GM12872 (cell line): ENCODE measurements at regions not wholly inside any gene's neighbourhood (a gene's known extent, or its start where the extent isn't known, plus 50 kb on each side); places are given as distances from the start of the nearest gene placed in this dataset.

Experiments
- TF ChIP-seq, protein P1 (sequence below): IDR thresholded peaks from 3 replicates; pipeline ENCODE4 v1.5.1; 2011; ENCODE audit warnings: low read depth, mild to moderate bottlenecking, low read length, moderate library complexity; ENCODE audit not compliant: insufficient read depth

DNA sequence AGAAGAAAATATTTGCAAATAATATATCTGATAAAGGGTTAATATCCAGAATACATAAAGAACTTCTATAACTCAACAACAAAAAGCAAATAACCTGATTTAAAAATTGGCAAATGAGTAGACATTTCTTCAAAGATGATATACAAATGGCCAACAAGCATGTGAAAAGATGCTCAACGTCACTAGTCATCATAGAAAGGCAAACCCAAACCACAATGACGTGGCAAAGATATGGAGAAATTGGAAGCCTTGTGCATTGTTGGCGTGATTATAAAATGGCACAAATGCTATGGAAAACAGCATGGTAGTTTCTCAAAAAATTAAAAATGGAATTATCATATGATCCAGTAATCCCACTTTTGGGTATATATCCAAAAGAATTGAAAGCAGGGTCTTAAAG is 466.3 kb downstream of the TBC1D22A start:
- TF ChIP-seq, protein P1, sequence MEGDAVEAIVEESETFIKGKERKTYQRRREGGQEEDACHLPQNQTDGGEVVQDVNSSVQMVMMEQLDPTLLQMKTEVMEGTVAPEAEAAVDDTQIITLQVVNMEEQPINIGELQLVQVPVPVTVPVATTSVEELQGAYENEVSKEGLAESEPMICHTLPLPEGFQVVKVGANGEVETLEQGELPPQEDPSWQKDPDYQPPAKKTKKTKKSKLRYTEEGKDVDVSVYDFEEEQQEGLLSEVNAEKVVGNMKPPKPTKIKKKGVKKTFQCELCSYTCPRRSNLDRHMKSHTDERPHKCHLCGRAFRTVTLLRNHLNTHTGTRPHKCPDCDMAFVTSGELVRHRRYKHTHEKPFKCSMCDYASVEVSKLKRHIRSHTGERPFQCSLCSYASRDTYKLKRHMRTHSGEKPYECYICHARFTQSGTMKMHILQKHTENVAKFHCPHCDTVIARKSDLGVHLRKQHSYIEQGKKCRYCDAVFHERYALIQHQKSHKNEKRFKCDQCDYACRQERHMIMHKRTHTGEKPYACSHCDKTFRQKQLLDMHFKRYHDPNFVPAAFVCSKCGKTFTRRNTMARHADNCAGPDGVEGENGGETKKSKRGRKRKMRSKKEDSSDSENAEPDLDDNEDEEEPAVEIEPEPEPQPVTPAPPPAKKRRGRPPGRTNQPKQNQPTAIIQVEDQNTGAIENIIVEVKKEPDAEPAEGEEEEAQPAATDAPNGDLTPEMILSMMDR, result no peak

DNA sequence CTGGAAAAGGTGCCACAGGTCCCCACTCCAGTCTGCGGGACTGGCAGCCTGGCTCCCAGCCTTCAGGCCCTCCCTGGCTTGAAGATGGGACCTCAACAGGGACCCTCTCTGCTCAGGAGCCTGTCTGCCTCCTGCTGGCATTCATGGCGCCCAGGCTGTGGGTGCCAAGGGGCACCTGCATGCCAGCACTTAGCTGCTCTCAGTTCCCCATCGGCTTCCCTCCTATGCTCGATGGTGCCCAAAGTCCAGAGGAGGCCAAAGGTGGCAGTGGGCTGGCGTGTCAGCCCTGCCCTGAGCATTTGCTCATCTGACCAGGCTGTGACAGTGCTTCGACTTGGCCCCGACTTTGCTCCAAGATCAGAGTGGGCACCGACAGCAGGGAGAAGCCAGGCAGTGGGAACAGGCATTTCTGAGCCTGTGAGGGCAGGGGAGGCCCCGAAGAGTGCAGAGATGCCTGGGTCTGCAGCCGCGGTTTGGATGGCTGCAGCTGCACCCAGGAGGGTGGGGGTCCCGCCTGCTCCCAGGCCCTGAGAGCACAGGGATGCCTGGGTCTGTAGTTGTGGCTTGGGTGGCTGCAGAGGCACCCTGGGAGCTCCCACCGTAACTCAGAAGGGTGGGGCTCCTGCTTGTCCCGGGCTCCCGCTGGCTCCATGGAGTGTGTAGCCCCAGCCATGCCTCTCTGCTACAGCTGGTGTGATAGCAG is 463.6 kb downstream of the TBC1D22A start:
- TF ChIP-seq, protein P1, result no peak

- TF ChIP-seq, protein P1, result no peak
Measured at GRCh38 chr22:47225080-47225930, 462.9 kb downstream of the TBC1D22A start.
